Trophoblast cell (in vitro differentiated cells and primary cell): ENCODE measurements at regions not wholly inside any gene's neighbourhood (a gene's known extent, or its start where the extent isn't known, plus 50 kb on each side); places are given as distances from the start of the nearest gene placed in this dataset.

Experiments used
- DNase-seq, 2 donors: peaks; one replicate each; pipeline ENCODE4 v3.0.0-alpha.2; 2016
- H2AFZ ChIP-seq: 2 replicates; pipeline ENCODE4 v1.6.1; 2013; ENCODE audit warnings: low read length, moderate library complexity, mild to moderate bottlenecking; ENCODE audit not compliant: insufficient read depth, poor library complexity
- H2AK5ac ChIP-seq: 2 replicates; pipeline ENCODE4 v1.6.1; 2013; ENCODE audit warnings: mild to moderate bottlenecking, low read length
- H2BK120ac ChIP-seq: 2 replicates; pipeline ENCODE4 v1.6.1; 2013; ENCODE audit warnings: low read length, mild to moderate bottlenecking, moderate library complexity; ENCODE audit not compliant: insufficient read depth, poor library complexity
- H2BK12ac ChIP-seq: 2 replicates; pipeline ENCODE4 v1.6.1; 2013; ENCODE audit warnings: mild to moderate bottlenecking, low read length, moderate library complexity
- H2BK5ac ChIP-seq: 2 replicates; pipeline ENCODE4 v1.6.1; 2013; ENCODE audit warnings: low read length, low read depth, moderate library complexity, mild to moderate bottlenecking; ENCODE audit not compliant: poor library complexity
- H3K14ac ChIP-seq: 2 replicates; pipeline ENCODE4 v1.6.1; 2013; ENCODE audit warnings: mild to moderate bottlenecking, low read length
- H3K18ac ChIP-seq: 2 replicates; pipeline ENCODE4 v1.6.1; 2013; ENCODE audit warnings: mild to moderate bottlenecking, low read length
- H3K23ac ChIP-seq: 2 replicates; pipeline ENCODE4 v1.6.1; 2013; ENCODE audit warnings: low read length
- H3K27ac ChIP-seq: 2 replicates; pipeline ENCODE4 v1.5.1; 2013; ENCODE audit warnings: low read depth, mild to moderate bottlenecking, inconsistent platforms, low read length, moderate library complexity
- H3K27me3 ChIP-seq: 2 replicates; pipeline ENCODE4 v1.6.1; 2013; ENCODE audit warnings: inconsistent platforms, mild to moderate bottlenecking, low read length, moderate library complexity; ENCODE audit not compliant: insufficient read depth
- H3K36me3 ChIP-seq, 2 experiments: 1 replicate in 1 of 2; 2 replicates in 1 of 2; pipeline ENCODE4 v1.6.1; 2013; ENCODE audit warnings: low read length in 2 of 2, mild to moderate bottlenecking in 2 of 2, moderate library complexity in 1 of 2; ENCODE audit not compliant: insufficient read depth in 2 of 2, control insufficient read depth in 1 of 2
- H3K4ac ChIP-seq: 2 replicates; pipeline ENCODE4 v1.6.1; 2013; ENCODE audit warnings: low read depth, mild to moderate bottlenecking, low read length, moderate library complexity
- H3K4me1 ChIP-seq, 2 experiments: 1 replicate in 1 of 2; 2 replicates in 1 of 2; pipeline ENCODE4 v1.6.1; 2013; ENCODE audit warnings: low read length in 2 of 2, mild to moderate bottlenecking in 2 of 2, moderate library complexity in 1 of 2; ENCODE audit not compliant: insufficient read depth in 2 of 2, control insufficient read depth in 1 of 2
- H3K4me2 ChIP-seq: 2 replicates; pipeline ENCODE4 v1.6.1; 2013; ENCODE audit warnings: inconsistent platforms, mild to moderate bottlenecking, low read length, moderate library complexity
- H3K4me3 ChIP-seq: 2 replicates; pipeline ENCODE4 v1.5.1; 2013; ENCODE audit warnings: mild to moderate bottlenecking, low read depth, low read length, inconsistent platforms
- H3K79me1 ChIP-seq: one replicate; pipeline ENCODE4 v1.6.1; 2013; ENCODE audit warnings: low read length
- H3K79me2 ChIP-seq: 2 replicates; pipeline ENCODE4 v1.6.1; 2013; ENCODE audit warnings: low read length, mild to moderate bottlenecking; ENCODE audit not compliant: control insufficient read depth, insufficient read depth, poor library complexity
- H3K9ac ChIP-seq: 2 replicates; pipeline ENCODE4 v1.6.1; 2013; ENCODE audit warnings: mild to moderate bottlenecking, low read length
- H3K9me3 ChIP-seq: 2 replicates; pipeline ENCODE4 v1.6.1; 2013; ENCODE audit warnings: low read depth, mild to moderate bottlenecking, control low read depth, inconsistent platforms, low read length; ENCODE audit not compliant: insufficient read depth
- H4K12ac ChIP-seq: 2 replicates; pipeline ENCODE4 v1.6.1; 2013; ENCODE audit warnings: low read depth, mild to moderate bottlenecking, low read length, moderate library complexity
- H4K8ac ChIP-seq: 2 replicates; pipeline ENCODE4 v1.6.1; 2013; ENCODE audit warnings: low read depth, mild to moderate bottlenecking, low read length, moderate library complexity
- H4K91ac ChIP-seq: one replicate; pipeline ENCODE4 v1.6.1; 2013; ENCODE audit warnings: low read depth, mild to moderate bottlenecking, low read length, moderate library complexity
- WGBS: extraction: QIAGEN DNeasy Blood & Tissue Kit; methylation state at CpG from one replicate; pipeline ENCODE4 v1.1.7; 2013; ENCODE audit warnings: missing lambda C conversion rate; ENCODE audit not compliant: insufficient read length, insufficient coverage; ENCODE audit errors: extremely low coverage; 5-methylcytosine and 5-hydroxymethylcytosine counted together

- DNase-seq: no peak
- no peaks in the 10 kb centered on the region for H3K79me2 ChIP-seq
- no peak overlapping the region for H4K91ac ChIP-seq
- H3K4me3 ChIP-seq: no peak overlapping the region
- H3K4me1 ChIP-seq: no peaks in the 10 kb centered on the region
- no peaks in the 10 kb centered on the region for H3K79me1 ChIP-seq
- H3K9me3 ChIP-seq: no peaks in the 10 kb centered on the region
- H2BK12ac ChIP-seq: no peak overlapping the region
- no peak overlapping the region for H2BK5ac ChIP-seq
- H3K27me3 ChIP-seq: no peaks in the 10 kb centered on the region
- H4K12ac ChIP-seq: no peak overlapping the region
- H2AK5ac ChIP-seq: no peak overlapping the region
- H3K14ac ChIP-seq: no peak overlapping the region
- no peak overlapping the region for H3K4me2 ChIP-seq
- no peak overlapping the region for H3K27ac ChIP-seq
- H3K18ac ChIP-seq: no peak overlapping the region
- no peak overlapping the region for H2AFZ ChIP-seq
- no peak overlapping the region for H3K4ac ChIP-seq
- no peak overlapping the region for H2BK120ac ChIP-seq
- H3K9ac ChIP-seq: no peak overlapping the region
- H3K23ac ChIP-seq: no peak overlapping the region
- no peaks in the 10 kb centered on the region for H3K36me3 ChIP-seq
- no CpG with 5 or more reads among the region's 4 CpGs for WGBS
- H4K8ac ChIP-seq: no peak overlapping the region
Measured at GRCh38 chr16:60074378-60074777, 1340.3 kb upstream of the GOT2 start.

DNA sequence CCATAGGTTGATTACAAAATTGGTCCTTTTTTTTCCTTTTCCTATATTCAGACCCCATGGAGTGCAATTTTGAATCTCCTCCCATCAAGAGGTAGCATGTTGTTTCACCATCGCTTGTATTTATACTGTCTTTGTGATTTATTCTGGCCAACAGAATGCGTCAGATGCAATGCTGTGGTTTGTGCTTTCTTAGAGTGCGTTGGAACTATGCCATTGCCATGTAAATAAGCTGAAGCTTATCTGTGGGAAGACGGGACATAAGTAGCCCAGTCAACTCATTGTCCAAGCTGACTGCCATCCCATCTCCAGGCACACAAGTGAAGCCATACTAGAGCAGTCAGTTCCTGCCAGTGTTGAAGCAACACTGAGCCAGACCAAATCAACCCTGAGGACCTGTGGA is 1339.3 kb upstream of the GOT2 start:
- Histone ChIP-seq H3K9ac (no peak overlapping the region), H3K4me1 (no peaks in the 10 kb centered on the region), H3K18ac (no peak overlapping the region), H4K12ac (no peak overlapping the region), H3K27me3 (no peaks in the 10 kb centered on the region), H3K9me3 (no peaks in the 10 kb centered on the region), H3K79me2 (no peaks in the 10 kb centered on the region), H3K4me2 (no peak overlapping the region), H3K23ac (no peak overlapping the region), H3K4me3 (no peak overlapping the region), H2AK5ac (no peak overlapping the region), H2BK120ac (no peak overlapping the region), H3K4ac (no peak overlapping the region), H3K14ac (no peak overlapping the region), H4K8ac (no peak overlapping the region), H2BK12ac (no peak overlapping the region), H2AFZ (no peak overlapping the region), H2BK5ac (no peak overlapping the region), H3K27ac (no peak overlapping the region), H3K79me1 (no peaks in the 10 kb centered on the region), H3K36me3 (no peaks in the 10 kb centered on the region), H4K91ac (no peak overlapping the region)
- no CpG with 5 or more reads among the region's 4 CpGs for WGBS
- no peak for DNase-seq

- no peak overlapping the region for H3K14ac ChIP-seq
- no peak overlapping the region for H4K12ac ChIP-seq
- H3K36me3 ChIP-seq: no peaks in the 10 kb centered on the region
- no peak overlapping the region for H3K18ac ChIP-seq
- no peak overlapping the region for H2AFZ ChIP-seq
- DNase-seq: no peak
- no peaks in the 10 kb centered on the region for H3K79me1 ChIP-seq
- no peaks in the 10 kb centered on the region for H3K9me3 ChIP-seq
- H2AK5ac ChIP-seq: no peak overlapping the region
- no peak overlapping the region for H3K9ac ChIP-seq
- H3K4ac ChIP-seq: no peak overlapping the region
- no peak overlapping the region for H3K4me2 ChIP-seq
- H2BK12ac ChIP-seq: no peak overlapping the region
- no peaks in the 10 kb centered on the region for H3K27me3 ChIP-seq
- no peak overlapping the region for H4K91ac ChIP-seq
- H3K4me1 ChIP-seq: no peaks in the 10 kb centered on the region
- H3K79me2 ChIP-seq: no peaks in the 10 kb centered on the region
- no peak overlapping the region for H4K8ac ChIP-seq
- H2BK5ac ChIP-seq: no peak overlapping the region
- no peak overlapping the region for H2BK120ac ChIP-seq
- no peak overlapping the region for H3K4me3 ChIP-seq
- H3K23ac ChIP-seq: no peak overlapping the region
- no peak overlapping the region for H3K27ac ChIP-seq
Measured at GRCh38 chr16:60064026-60064425, 1329.9 kb upstream of the GOT2 start.

DNA sequence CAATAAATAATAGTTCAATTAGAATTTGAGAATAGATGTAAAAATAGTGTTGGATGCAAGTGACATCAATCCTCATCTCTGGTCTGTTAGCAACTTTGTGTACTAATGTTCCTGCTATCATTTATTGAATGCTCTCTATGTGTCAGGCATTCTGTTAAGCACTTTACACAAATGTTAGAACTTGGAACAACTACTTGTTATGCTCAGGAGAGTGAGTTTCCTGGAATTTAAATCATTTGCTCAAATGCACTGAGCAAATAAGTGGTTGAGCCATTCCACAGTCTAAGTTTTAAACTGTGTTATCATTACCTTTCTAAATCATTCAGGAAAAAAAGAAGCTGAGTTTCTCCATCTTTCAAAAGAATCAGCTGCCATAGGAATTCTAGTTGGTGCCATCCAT is 1327.3 kb upstream of the GOT2 start:
- Histone ChIP-seq H3K36me3 (no peaks in the 10 kb centered on the region), H2AFZ (no peak overlapping the region), H3K27ac (no peak overlapping the region), H2BK120ac (no peak overlapping the region), H3K23ac (no peak overlapping the region), H3K14ac (no peak overlapping the region), H3K79me1 (no peaks in the 10 kb centered on the region), H3K79me2 (no peaks in the 10 kb centered on the region), H3K4me3 (no peak overlapping the region), H4K8ac (no peak overlapping the region), H3K4ac (no peak overlapping the region), H4K12ac (no peak overlapping the region), H3K18ac (no peak overlapping the region), H3K9me3 (no peaks in the 10 kb centered on the region), H2BK5ac (no peak overlapping the region), H3K27me3 (no peaks in the 10 kb centered on the region), H2AK5ac (no peak overlapping the region), H3K9ac (no peak overlapping the region), H2BK12ac (no peak overlapping the region), H3K4me2 (no peak overlapping the region), H4K91ac (no peak overlapping the region), H3K4me1 (no peaks in the 10 kb centered on the region)
- no peak for DNase-seq

GRCh38 chr16:60060731-60061130 is 1326.6 kb upstream of the GOT2 start:
- Histone ChIP-seq H4K12ac (no peak overlapping the region), H3K18ac (no peak overlapping the region), H3K79me1 (no peaks in the 10 kb centered on the region), H3K9me3 (no peaks in the 10 kb centered on the region), H2AFZ (no peak overlapping the region), H4K91ac (no peak overlapping the region), H3K4me3 (no peak overlapping the region), H2BK5ac (no peak overlapping the region), H3K4me1 (no peaks in the 10 kb centered on the region), H3K4ac (no peak overlapping the region), H3K14ac (no peak overlapping the region), H2AK5ac (no peak overlapping the region), H3K27me3 (no peaks in the 10 kb centered on the region), H3K4me2 (no peak overlapping the region), H3K9ac (no peak overlapping the region), H2BK12ac (no peak overlapping the region), H3K79me2 (no peaks in the 10 kb centered on the region), H3K23ac (no peak overlapping the region), H3K36me3 (no peaks in the 10 kb centered on the region), H2BK120ac (no peak overlapping the region), H3K27ac (no peak overlapping the region), H4K8ac (no peak overlapping the region)
- no CpG with 5 or more reads among the region's 2 CpGs for WGBS
- DNase-seq: no peak
